Anterior cingulate cortex (tissue), 58 donors: ENCODE measurements at regions not wholly inside any gene's neighbourhood (a gene's known extent, or its start where the extent isn't known, plus 50 kb on each side); places are given as distances from the start of the nearest gene placed in this dataset.

Source experiments
- DNase-seq, 58 donors: peaks; one replicate each; lab custom pipeline; 2025; lab: John Stamatoyannopoulos, UW

GRCh38 chr16:9364721-9365369 is 273.4 kb downstream of the HAPSTR1 start:
- no peak for DNase-seq

DNA sequence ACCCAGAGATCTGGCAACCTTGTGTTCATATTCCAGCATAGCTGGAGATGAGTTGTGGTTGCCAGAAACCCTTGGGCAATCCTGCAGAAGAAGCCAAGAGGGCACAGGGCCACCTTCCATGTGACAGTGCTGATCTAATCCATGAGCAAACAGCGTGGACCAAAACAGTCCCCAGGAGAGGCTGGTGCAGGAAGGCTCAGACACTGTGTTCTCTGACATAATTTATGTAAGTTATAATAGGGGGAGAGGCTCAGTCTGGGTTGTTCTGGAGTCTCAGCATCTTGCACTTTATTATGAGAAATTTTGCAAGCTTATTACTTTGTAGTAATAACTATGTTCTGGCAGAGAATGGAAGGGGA is 273.9 kb downstream of the HAPSTR1 start:
- peak in 53 of 58 donors; percentile 1 to 83 (median 58) for DNase-seq

DNA sequence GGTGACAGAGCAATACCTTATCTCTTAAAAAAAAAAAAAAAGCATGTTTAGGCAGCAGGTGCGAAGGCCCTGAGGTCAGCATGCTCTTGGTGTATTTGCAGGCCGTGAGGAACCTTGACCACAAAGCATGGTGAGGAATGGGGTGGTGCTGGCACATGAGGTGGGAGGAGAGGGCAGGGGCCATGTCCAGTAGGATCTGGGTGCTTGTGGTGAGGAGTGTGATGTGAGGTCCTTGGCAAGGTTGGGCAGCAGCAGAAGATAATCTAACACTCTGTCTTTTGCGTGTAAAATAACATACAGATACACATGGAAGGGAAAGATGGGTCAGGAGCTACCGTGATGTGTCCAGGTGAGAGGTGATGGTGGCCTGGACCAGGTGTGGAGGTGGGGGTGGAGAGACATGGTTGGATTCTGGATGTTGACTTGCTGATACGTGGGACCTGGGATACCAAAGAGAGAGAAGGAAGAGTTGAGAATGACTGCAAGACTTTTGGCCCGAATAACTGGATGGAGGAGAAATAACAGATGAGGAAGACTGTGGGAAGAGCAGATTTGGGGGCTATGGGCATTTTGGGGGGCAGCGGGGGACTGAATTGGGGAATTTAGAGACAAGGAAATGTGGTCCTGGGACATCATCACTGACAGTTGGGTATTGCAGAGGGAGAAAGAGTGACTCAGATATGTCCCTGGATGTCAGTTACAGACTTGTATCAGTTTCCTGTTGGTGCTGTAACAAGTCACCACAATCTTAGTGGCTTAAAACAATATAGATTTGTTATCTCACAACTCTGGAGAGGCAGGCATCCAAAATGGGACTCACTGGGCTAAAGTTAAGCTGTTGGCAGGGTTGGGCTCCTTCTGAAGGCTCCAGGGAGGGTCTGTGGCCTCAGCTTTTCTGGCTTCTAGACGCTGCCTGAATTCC is 274.9 kb downstream of the HAPSTR1 start:
- DNase-seq: peak in 1 of 58 donors; percentile 16

GRCh38 chr16:9370061-9370491 is 278.6 kb downstream of the HAPSTR1 start:
- no peak for DNase-seq

DNA sequence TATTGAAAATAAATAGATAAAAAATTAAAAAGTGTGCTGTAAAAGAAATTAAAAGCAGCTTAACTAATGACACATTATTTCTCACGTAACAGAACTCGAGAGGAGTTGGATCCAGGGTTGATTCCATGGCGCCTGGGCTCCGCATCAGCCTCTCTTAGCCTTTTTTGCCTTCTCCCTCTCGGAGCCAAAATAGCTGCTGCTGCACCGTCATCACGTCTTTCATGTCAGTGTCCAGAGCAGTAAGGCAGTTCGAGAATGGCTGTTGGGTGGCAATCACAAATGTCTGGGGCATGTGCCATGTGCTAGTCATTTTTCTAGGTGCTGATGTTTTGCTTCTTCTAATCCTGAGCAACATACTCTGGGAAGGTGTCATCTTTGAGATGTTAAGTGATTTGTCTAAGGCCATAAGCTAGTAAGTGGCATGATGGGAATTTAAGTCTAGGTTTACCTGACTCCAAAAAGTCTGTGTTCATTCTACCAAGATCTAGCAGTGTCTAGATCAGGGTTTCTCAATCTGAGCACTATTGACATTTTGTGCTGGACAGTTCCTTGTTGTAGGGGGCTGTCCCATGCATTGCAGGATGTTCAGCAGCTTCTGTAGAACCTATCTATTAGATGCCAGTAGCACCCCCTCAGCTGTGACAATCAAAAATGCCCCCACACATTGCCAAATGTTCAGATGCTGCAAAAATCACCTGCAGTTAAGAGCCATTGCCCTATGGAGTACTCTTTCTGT is 280.4 kb downstream of the HAPSTR1 start:
- no peak for DNase-seq

- peak in 23 of 58 donors; percentile 2 to 63 (median 12) for DNase-seq
These were observed 281.8 kb downstream of the HAPSTR1 start for GRCh38 chr16:9372934-9373890.

DNA sequence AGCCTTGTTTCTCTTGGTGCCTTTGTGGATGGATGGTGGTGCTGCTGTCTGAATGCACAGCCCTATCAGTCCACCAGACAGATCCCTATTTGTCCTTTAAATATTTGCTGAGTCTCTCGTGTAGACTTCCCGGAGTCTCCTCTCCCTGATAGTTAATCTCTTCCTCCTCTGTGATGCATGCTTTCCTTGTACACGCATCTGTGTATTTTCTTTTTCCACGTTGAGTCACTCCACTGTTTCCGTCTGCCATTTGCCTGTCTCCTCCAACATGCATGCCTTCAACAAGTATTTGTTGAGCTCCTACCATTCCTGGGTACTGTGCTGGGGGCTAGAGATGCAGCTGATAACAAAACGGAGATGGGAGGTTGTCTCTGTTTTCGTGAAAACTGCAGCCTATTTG is 282.6 kb downstream of the HAPSTR1 start:
- DNase-seq: no peak

- no peak for DNase-seq
These were observed 287.4 kb downstream of the HAPSTR1 start for GRCh38 chr16:9378876-9379275.

GRCh38 chr16:9380221-9380620 is 288.8 kb downstream of the HAPSTR1 start:
- DNase-seq: no peak

GRCh38 chr16:9381399-9381798 is 290.0 kb downstream of the HAPSTR1 start:
- DNase-seq: peak in 1 of 58 donors; percentile 13

DNA sequence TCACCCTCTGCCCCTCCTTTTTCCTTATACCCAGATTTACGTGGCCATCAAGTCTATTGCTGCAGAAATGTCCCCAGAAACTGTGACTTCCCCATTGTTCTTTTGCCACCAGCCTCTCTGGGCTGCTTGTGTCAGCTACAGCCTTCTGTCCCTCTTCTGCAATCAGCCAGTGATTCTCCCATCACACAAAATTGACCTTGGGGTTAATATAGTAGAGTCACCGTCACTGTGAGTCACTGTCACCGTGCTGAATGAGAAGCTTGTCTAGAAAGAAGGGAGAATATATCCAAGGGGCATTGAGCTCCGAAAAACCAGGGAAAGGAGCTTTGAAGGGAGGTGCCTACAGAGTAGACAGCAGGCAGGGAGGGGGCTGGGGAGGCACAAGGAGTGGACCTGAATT is 290.5 kb downstream of the HAPSTR1 start:
- no peak for DNase-seq

DNA sequence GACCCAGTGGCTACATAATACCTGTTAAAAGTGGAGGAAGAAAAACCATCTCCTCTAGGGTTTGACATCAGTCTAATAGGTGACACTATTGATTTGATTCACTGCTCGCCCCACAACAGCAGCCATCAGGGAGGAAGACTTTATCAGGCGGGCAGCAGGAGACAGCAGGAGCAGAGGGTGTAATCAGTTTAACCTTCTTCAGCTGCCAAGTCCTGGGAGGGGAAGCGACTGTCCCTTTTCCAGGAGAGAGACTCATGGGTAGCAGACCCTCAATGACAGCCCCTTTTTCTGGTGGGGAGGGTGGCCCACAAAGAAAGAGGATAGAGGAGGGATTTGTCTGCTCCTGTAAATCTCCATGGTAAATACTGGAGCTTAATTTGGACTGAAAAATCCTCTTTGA is 291.8 kb downstream of the HAPSTR1 start:
- DNase-seq: no peak

DNA sequence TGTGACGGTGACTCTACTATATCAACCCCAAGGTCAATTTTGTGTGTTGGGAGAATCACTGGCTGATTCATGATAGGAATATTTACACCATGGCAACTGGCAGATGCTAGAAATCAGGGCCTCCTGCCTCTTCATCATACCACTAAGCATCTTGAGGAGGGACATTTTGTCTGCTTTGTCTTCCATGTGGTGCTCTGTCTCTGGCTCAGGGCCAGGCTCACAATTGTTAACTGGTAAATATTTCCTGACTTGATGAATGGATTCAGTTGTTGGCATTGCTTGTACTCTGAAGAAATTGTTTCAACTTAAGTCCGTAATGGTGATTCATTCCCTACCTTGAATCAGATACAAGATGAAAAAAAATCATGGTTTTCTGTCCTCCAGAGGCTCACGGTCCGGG is 292.7 kb downstream of the HAPSTR1 start:
- DNase-seq: peak in 1 of 58 donors; percentile 14

GRCh38 chr16:9389543-9390207 is 298.2 kb downstream of the HAPSTR1 start:
- no peak for DNase-seq

GRCh38 chr16:9392956-9393355 is 301.5 kb downstream of the HAPSTR1 start:
- DNase-seq: no peak

DNA sequence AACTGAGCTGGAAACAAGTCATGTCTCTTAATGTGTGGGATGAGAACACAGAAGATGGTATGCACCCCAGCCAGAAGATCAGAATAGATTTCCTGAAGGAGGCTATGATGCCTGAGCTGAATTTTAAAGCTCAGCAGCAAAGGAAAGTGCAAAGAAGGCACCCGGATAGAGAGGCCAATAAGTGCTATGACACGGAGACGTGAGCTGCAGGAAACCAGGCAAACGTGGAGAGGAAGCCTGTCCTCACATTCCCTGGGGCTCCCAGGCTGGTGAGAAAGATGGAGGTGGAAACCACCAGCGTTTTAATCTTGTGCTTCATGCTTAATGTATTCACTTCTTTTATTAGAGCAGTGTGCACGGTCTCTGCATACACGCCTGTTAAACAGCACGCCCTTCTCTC is 302.1 kb downstream of the HAPSTR1 start:
- no peak for DNase-seq

DNA sequence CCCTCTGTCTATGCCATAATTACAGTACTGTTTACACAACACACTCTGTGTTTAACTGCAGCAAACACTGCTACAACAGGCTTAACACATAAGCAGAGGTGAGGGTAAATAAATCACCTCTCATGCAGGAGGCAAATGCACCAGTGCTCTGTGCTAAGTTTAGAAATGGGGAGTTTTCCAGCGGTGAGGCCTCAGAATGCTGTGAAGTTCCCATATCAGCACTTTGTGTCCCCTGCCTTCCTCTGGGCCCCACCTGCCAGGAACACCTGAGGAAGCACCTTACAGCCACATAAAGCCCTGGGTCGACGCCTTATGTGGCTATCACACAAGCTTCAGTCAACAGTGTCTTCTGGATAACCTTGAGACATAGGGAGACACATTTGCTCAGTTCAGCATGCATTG is 304.5 kb downstream of the HAPSTR1 start:
- no peak for DNase-seq

GRCh38 chr16:9399573-9399972 is 308.1 kb downstream of the HAPSTR1 start:
- no peak for DNase-seq

DNA sequence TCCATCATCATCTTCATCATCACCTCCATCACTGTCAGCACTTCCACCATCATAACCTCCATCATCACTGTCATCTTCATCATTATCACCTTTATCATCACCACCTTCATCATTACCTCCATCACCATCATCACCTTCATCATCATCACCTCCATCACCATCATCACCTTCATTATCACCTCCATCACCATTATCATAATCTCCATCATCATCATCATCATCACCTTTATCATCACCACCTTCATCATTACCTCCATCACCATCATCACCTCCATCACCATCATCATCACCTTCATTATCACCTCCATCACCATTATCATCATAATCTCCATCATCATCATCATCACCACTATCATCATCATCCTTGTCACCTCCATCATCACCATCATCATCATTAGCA is 309.7 kb downstream of the HAPSTR1 start:
- no peak for DNase-seq
